IMR-90 (cell line): ENCODE measurements at regions not wholly inside any gene's neighbourhood (a gene's known extent, or its start where the extent isn't known, plus 50 kb on each side); places are given as distances from the start of the nearest gene placed in this dataset.

Experiments used
- ATAC-seq: fragments of 200-7000 bp; cut with Tn5 transposase; 2 replicates; pipeline ENCODE4 v1.9.1; 2020; ENCODE audit warnings: low read depth, mild to moderate bottlenecking, moderate library complexity
- BruUV-seq: library from RNA; stranded (reverse); fragments of 400-500 nt; replicated peaks from 2 replicates; lab custom pipeline; 2021; lab: Mats Ljungman, UMichigan
- CTCF ChIA-PET: fragments of 300-600 bp; formaldehyde crosslinking; extraction: SDS; loops from one replicate; lab custom pipeline; 2021; ENCODE audit warnings: antibody characterized with exemption; lab: Yijun Ruan, JAX
- POLR2A ChIA-PET: fragments of 300-600 bp; sonication (Branson Sonifier 250); formaldehyde crosslinking; loops from one replicate; lab custom pipeline; 2022; ENCODE audit warnings: antibody characterized with exemption; ENCODE audit not compliant: unreplicated experiment; lab: Charles Lee
- DNase-seq: peaks from one replicate; pipeline ENCODE4 v3.0.0; 2013
- H2AFZ ChIP-seq: replicated peaks from 2 replicates; pipeline ENCODE3; 2013; ENCODE audit warnings: low read length, mild to moderate bottlenecking; ENCODE audit not compliant: poor library complexity
- H2AK5ac ChIP-seq: 2 replicates; pipeline ENCODE4 v1.6.1; 2013; ENCODE audit warnings: low read depth, low read length, inconsistent platforms
- H2AK9ac ChIP-seq: replicated peaks from 2 replicates; pipeline ENCODE3; 2013; ENCODE audit warnings: mild to moderate bottlenecking, low read depth, low read length, moderate library complexity; ENCODE audit not compliant: poor library complexity
- H2BK120ac ChIP-seq: 2 replicates; pipeline ENCODE4 v1.6.1; 2013; ENCODE audit warnings: low read depth, low read length, inconsistent platforms
- H2BK15ac ChIP-seq: 3 replicates; pipeline ENCODE4 v1.6.1; 2013; ENCODE audit warnings: low read depth, low read length, inconsistent platforms
- H2BK20ac ChIP-seq: 2 replicates; pipeline ENCODE4 v1.6.1; 2013; ENCODE audit warnings: low read depth, mild to moderate bottlenecking, inconsistent platforms, low read length, moderate library complexity
- H2BK5ac ChIP-seq: 2 replicates; pipeline ENCODE4 v1.6.1; 2013; ENCODE audit warnings: mild to moderate bottlenecking, low read depth, low read length, inconsistent platforms; ENCODE audit not compliant: poor library complexity, severe bottlenecking
- H3K14ac ChIP-seq: replicated peaks from 2 replicates; pipeline ENCODE4 v1.6.1; 2013; ENCODE audit warnings: low read depth, low read length, inconsistent platforms
- H3K18ac ChIP-seq: 2 replicates; pipeline ENCODE4 v1.6.1; 2013; ENCODE audit warnings: low read depth, low read length, control low read depth
- H3K23ac ChIP-seq: 2 replicates; pipeline ENCODE4 v1.6.1; 2013; ENCODE audit warnings: low read depth, low read length, inconsistent platforms
- H3K27ac ChIP-seq: 2 replicates; pipeline ENCODE4 v1.5.1; 2013; ENCODE audit warnings: mild to moderate bottlenecking, control low read depth, low read length; ENCODE audit not compliant: insufficient read depth
- H3K27me3 ChIP-seq: 2 replicates; pipeline ENCODE4 v1.6.1; 2013; ENCODE audit warnings: low read length; ENCODE audit not compliant: control insufficient read depth, insufficient read depth
- H3K36me3 ChIP-seq: 2 replicates; pipeline ENCODE4 v1.6.1; 2013; ENCODE audit warnings: low read length, mixed read lengths; ENCODE audit not compliant: control insufficient read depth, insufficient read depth
- H3K4ac ChIP-seq: 2 replicates; pipeline ENCODE4 v1.6.1; 2013; ENCODE audit warnings: low read depth, low read length, inconsistent platforms
- H3K4me1 ChIP-seq: 2 replicates; pipeline ENCODE4 v1.6.1; 2013; ENCODE audit warnings: low read length, mixed read lengths; ENCODE audit not compliant: control insufficient read depth, insufficient read depth
- H3K4me2 ChIP-seq: 2 replicates; pipeline ENCODE4 v1.6.1; 2013; ENCODE audit warnings: low read depth, mild to moderate bottlenecking, control low read depth, low read length, moderate library complexity
- H3K4me3 ChIP-seq: 2 replicates; pipeline ENCODE4 v1.5.1; 2013; ENCODE audit warnings: low read depth, mild to moderate bottlenecking, control low read depth, low read length, moderate library complexity; ENCODE audit not compliant: insufficient read depth
- H3K56ac ChIP-seq: 2 replicates; pipeline ENCODE4 v1.6.1; 2013; ENCODE audit warnings: low read length, inconsistent platforms; ENCODE audit not compliant: insufficient read depth; ENCODE audit errors: extremely low read depth
- H3K79me1 ChIP-seq, 2 experiments: 2 replicates each; pipeline ENCODE4 v1.6.1; 2013; ENCODE audit warnings: low read length in 2 of 2, inconsistent platforms in 1 of 2, low read depth in 1 of 2
- H3K9ac ChIP-seq: 2 replicates; pipeline ENCODE4 v1.6.1; 2013; ENCODE audit warnings: low read depth, low read length, control low read depth
- H3K9me1 ChIP-seq: 2 replicates; pipeline ENCODE4 v1.6.1; 2013; ENCODE audit warnings: low read length, inconsistent platforms; ENCODE audit not compliant: insufficient read depth
- H3K9me3 ChIP-seq: 2 replicates; pipeline ENCODE4 v1.6.1; 2013; ENCODE audit warnings: low read length; ENCODE audit not compliant: control insufficient read depth, insufficient read depth
- H4K20me1 ChIP-seq: 2 replicates; pipeline ENCODE4 v1.6.1; 2013; ENCODE audit warnings: low read length, inconsistent platforms; ENCODE audit not compliant: insufficient read depth
- H4K5ac ChIP-seq: 2 replicates; pipeline ENCODE4 v1.6.1; 2013; ENCODE audit warnings: mild to moderate bottlenecking, low read depth, low read length, control low read depth
- H4K8ac ChIP-seq, 2 experiments: 2 replicates each; pipeline ENCODE4 v1.6.1; 2013; ENCODE audit warnings: low read depth in 2 of 2, low read length in 2 of 2, control low read depth in 1 of 2, inconsistent platforms in 1 of 2
- H4K91ac ChIP-seq: 2 replicates; pipeline ENCODE4 v1.6.1; 2013; ENCODE audit warnings: low read depth, low read length, inconsistent platforms; ENCODE audit not compliant: insufficient read depth
- CEBPB ChIP-seq: IDR thresholded peaks from 2 replicates; pipeline ENCODE4 v1.6.1; 2012; ENCODE audit warnings: low read depth, low read length, improper control_type of control experiment
- MAZ ChIP-seq: IDR thresholded peaks from 2 replicates; pipeline ENCODE4 v1.6.1; 2012; ENCODE audit warnings: low read depth, mild to moderate bottlenecking, low read length, improper control_type of control experiment, moderate library complexity, borderline replicate concordance
- RAD21 ChIP-seq: IDR thresholded peaks from 2 replicates; pipeline ENCODE4 v1.6.1; 2012; ENCODE audit warnings: low read length, improper control_type of control experiment
- USF2 ChIP-seq: fragments of 150-350 bp; IDR thresholded peaks from 2 replicates; pipeline ENCODE4 v1.6.1; 2017; ENCODE audit warnings: mild to moderate bottlenecking, antibody characterized with exemption, low read length, low read depth
- WGBS, 2 experiments: methylation state at CpG; one replicate each; pipeline versions ENCODE4 v1.1.5 to v1.1.7; 2013; ENCODE audit warnings: missing lambda C conversion rate in 2 of 2; ENCODE audit not compliant: insufficient read length in 1 of 2; ENCODE audit errors: extremely low coverage in 2 of 2; 5-methylcytosine and 5-hydroxymethylcytosine counted together
- dilution Hi-C: fragments of 300-500 bp; cut with HindIII; formaldehyde crosslinking; loops from one replicate; pipeline ENCODE4 v1.14.3; 2018; ENCODE audit warnings: low sequenced_read_pairs; ENCODE audit not compliant: unreplicated experiment
- in situ Hi-C: fragments of 300-500 bp; cut with MboI; formaldehyde crosslinking; loops from 3 replicates; pipeline ENCODE4 v1.14.3; 2019; ENCODE audit warnings: low sequenced_read_pairs, inconsistent platforms, mixed read lengths
- intact Hi-C: fragments of 100-400 bp; cut with micrococcal nuclease; formaldehyde crosslinking; loops from 2 replicates; pipeline ENCODE4 v1.10.0; 2022

- intact Hi-C loops, result no loop called here
These were observed 370.2 kb downstream of the CTTN start for GRCh38 chr11:70768346-70769095.

More at GRCh38 chr11:70768346-70769095, 370.2 kb downstream of the CTTN start:
- Histone ChIP-seq H3K36me3 (no peaks in the 10 kb centered on the region; the same call in 1 of the 2 replicates), H2AK5ac (no peak overlapping the region), H2AFZ (no peak overlapping the region), H4K20me1 (no peaks in the 10 kb centered on the region; the same call in 1 of the 2 replicates), H3K4me1 (no peaks in the 10 kb centered on the region), H3K4ac (no peak overlapping the region), H3K4me3 (no peak overlapping the region), H3K79me1 (no peaks in the 10 kb centered on the region), H4K91ac (no peak overlapping the region), H3K27ac (no peak overlapping the region), H2AK9ac (no peak overlapping the region), H3K4me2 (no peak overlapping the region), H3K23ac (no peak overlapping the region), H4K8ac (no peak overlapping the region), H3K9ac (no peak overlapping the region), H4K5ac (no peak overlapping the region), H3K27me3 (no peaks in the 10 kb centered on the region), H3K56ac (no peak overlapping the region), H3K9me3 (no peaks in the 10 kb centered on the region; the same call in 1 of the 2 replicates), H2BK5ac (no peak overlapping the region), H2BK120ac (no peak overlapping the region), H3K14ac (no peak overlapping the region), H3K9me1 (no peaks in the 10 kb centered on the region), H3K18ac (no peak overlapping the region), H2BK15ac (no peak overlapping the region), H2BK20ac (no peak overlapping the region)
- no peak for ATAC-seq
- no TSS peak for BruUV-seq
- in situ Hi-C loops (no loop called here), dilution Hi-C loops (no loop called here)
- no peak for TF ChIP-seq MAZ
- no peak for TF ChIP-seq USF2
- TF ChIP-seq CEBPB, result no peak
- no peak for TF ChIP-seq RAD21
- ChIA-PET CTCF (no interaction called here), POLR2A (no interaction called here)
- WGBS, 2 experiments, result no CpG with 5 or more reads among the region's 10 CpGs
- no peak for DNase-seq
